ENCODE measurements at regions not wholly inside any gene's neighbourhood (a gene's known extent, or its start where the extent isn't known, plus 50 kb on each side); places are given as distances from the start of the nearest gene placed in this dataset.

GRCh38 chr12:102776041-102776440 lies 141.0 kb downstream of the PAH start:
- TF ChIP-seq, protein P1, sequence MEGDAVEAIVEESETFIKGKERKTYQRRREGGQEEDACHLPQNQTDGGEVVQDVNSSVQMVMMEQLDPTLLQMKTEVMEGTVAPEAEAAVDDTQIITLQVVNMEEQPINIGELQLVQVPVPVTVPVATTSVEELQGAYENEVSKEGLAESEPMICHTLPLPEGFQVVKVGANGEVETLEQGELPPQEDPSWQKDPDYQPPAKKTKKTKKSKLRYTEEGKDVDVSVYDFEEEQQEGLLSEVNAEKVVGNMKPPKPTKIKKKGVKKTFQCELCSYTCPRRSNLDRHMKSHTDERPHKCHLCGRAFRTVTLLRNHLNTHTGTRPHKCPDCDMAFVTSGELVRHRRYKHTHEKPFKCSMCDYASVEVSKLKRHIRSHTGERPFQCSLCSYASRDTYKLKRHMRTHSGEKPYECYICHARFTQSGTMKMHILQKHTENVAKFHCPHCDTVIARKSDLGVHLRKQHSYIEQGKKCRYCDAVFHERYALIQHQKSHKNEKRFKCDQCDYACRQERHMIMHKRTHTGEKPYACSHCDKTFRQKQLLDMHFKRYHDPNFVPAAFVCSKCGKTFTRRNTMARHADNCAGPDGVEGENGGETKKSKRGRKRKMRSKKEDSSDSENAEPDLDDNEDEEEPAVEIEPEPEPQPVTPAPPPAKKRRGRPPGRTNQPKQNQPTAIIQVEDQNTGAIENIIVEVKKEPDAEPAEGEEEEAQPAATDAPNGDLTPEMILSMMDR (IDR thresholded peaks at IDR 0.05; ENCODE audit: extremely low read depth in 1 of 2, insufficient read depth in 1 of 2, low read depth in 1 of 2, low read length in 2 of 2) = no peak
- no peak for TF ChIP-seq GATA2 (IDR thresholded peaks at IDR 0.05; ENCODE audit: insufficient read depth, insufficient read length, low read depth, low read length)
- TF ChIP-seq, protein P2, sequence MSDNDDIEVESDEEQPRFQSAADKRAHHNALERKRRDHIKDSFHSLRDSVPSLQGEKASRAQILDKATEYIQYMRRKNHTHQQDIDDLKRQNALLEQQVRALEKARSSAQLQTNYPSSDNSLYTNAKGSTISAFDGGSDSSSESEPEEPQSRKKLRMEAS (IDR thresholded peaks at IDR 0.05; ENCODE audit: insufficient read depth, insufficient read length) = no peak

All from endothelial cell of umbilical vein (primary cell).